ENCODE measurements at regions not wholly inside any gene's neighbourhood (a gene's known extent, or its start where the extent isn't known, plus 50 kb on each side); places are given as distances from the start of the nearest gene placed in this dataset.

DNA sequence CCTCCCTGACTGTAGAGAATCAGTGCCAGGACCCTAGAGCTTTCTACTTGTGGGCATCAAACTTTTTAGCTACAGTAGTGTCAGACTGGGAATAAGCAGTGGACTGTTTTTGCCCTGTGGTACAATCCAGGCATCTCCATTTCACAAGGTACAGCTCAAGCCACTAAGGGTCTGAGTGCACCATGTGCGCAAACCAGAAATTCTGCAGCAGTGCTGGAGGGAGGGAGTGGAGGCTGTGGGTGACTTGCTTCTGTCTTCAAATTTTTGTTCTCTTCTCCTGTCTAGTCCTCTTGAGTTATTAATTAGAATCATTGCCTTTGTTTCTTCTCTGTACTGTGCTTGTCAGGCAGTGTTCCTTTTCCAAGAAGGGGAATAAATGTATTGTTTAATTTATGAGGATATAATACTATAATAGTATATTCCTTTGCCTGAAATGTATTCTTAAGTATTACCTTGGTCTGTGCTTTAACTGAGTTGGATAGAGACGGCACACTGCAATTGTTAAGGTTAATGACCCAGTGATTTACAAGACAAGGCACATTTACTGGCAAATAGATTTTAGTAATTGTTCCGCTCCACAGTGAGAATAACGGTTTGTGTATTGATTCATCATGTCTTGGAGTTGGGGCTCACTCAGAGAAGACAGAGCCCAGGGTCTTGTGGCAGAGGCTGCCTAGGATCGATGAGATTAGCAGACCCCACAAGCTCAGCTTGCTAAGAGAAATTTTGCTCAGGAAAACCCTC lies 390.6 kb upstream of the CFAP20DC start:
- Histone ChIP-seq H3K9me3 (ENCODE audit: control insufficient read depth, insufficient read depth, low read length) (no peaks in the 10 kb centered on the region), H3K4me3 (ENCODE audit: low read length) (no peak overlapping the region), H3K4me1 (ENCODE audit: control insufficient read depth, insufficient read depth, low read length) (peaks cover 3% of the 10 kb centered on the region), H3K27me3 (ENCODE audit: control insufficient read depth, insufficient read depth, low read length) (no peaks in the 10 kb centered on the region), H3K36me3 (ENCODE audit: control insufficient read depth, insufficient read depth, low read length) (no peaks in the 10 kb centered on the region), H3K27ac (ENCODE audit: low read length) (no peak overlapping the region)
- 91% methylated on average over 5 of the region's 5 CpGs for WGBS (ENCODE audit: insufficient coverage)
- intact Hi-C loops (cut with micrococcal nuclease): no loop called here
- TF ChIP-seq, protein P1, sequence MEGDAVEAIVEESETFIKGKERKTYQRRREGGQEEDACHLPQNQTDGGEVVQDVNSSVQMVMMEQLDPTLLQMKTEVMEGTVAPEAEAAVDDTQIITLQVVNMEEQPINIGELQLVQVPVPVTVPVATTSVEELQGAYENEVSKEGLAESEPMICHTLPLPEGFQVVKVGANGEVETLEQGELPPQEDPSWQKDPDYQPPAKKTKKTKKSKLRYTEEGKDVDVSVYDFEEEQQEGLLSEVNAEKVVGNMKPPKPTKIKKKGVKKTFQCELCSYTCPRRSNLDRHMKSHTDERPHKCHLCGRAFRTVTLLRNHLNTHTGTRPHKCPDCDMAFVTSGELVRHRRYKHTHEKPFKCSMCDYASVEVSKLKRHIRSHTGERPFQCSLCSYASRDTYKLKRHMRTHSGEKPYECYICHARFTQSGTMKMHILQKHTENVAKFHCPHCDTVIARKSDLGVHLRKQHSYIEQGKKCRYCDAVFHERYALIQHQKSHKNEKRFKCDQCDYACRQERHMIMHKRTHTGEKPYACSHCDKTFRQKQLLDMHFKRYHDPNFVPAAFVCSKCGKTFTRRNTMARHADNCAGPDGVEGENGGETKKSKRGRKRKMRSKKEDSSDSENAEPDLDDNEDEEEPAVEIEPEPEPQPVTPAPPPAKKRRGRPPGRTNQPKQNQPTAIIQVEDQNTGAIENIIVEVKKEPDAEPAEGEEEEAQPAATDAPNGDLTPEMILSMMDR (IDR thresholded peaks at IDR 0.05): no peak
- Mint-ChIP-seq H3K27ac (no peak overlapping the region), H3K4me1 (peaks cover 17% of the 10 kb centered on the region in 2 donors), H3K27me3 (ENCODE audit: low read depth in 2 of 2) (peaks cover 0 to 2% of the 10 kb centered on the region in 2 donors), H3K4me3 (no peak overlapping the region), H3K36me3 (no peaks in the 10 kb centered on the region), H3K9me3 (no peaks in the 10 kb centered on the region)
- no peak for DNase-seq
- no peak for ATAC-seq

GRCh38 chr3:59438492-59438891 lies 388.7 kb upstream of the CFAP20DC start:
- TF ChIP-seq, protein P1 (IDR thresholded peaks at IDR 0.05): no peak
- WGBS (ENCODE audit: insufficient coverage): 97% methylated on average over 5 of the region's 5 CpGs

GRCh38 chr3:59436164-59436958 lies 386.5 kb upstream of the CFAP20DC start:
- Mint-ChIP-seq H3K4me1 (no peaks in the 10 kb centered on the region), H3K9me3 (peaks cover 0 to 3% of the 10 kb centered on the region in 2 donors), H3K4me3 (no peak overlapping the region), H3K27me3 (ENCODE audit: low read depth in 2 of 2) (peaks cover 0 to 3% of the 10 kb centered on the region in 2 donors), H3K27ac (no peak overlapping the region), H3K36me3 (peaks cover 9% of the 10 kb centered on the region)
- TF ChIP-seq, protein P1 (IDR thresholded peaks at IDR 0.05): no peak
- no peaks in the 10 kb centered on the region for H3K27me3 ChIP-seq (ENCODE audit: control insufficient read depth, insufficient read depth, low read length)
- no peaks in the 10 kb centered on the region for H3K9me3 ChIP-seq (ENCODE audit: control insufficient read depth, insufficient read depth, low read length)
- H3K4me3 ChIP-seq (ENCODE audit: low read length): no peak overlapping the region
- intact Hi-C loops (cut with micrococcal nuclease): no loop called here
- 73% methylated on average over 2 of the region's 2 CpGs for WGBS (ENCODE audit: insufficient coverage)
- H3K36me3 ChIP-seq (ENCODE audit: control insufficient read depth, insufficient read depth, low read length): no peaks in the 10 kb centered on the region
- no peak for ATAC-seq
- H3K27ac ChIP-seq (ENCODE audit: low read length): no peak overlapping the region
- H3K4me1 ChIP-seq (ENCODE audit: control insufficient read depth, insufficient read depth, low read length): no peaks in the 10 kb centered on the region
- peak in 1 of 2 donors; percentile 45 for DNase-seq

More at GRCh38 chr3:59438492-59438891, 388.7 kb upstream of the CFAP20DC start:
- DNase-seq: no peak
- Mint-ChIP-seq H3K4me3 (no peak overlapping the region), H3K27me3 (ENCODE audit: low read depth in 2 of 2) (peaks cover 0 to 5% of the 10 kb centered on the region in 2 donors), H3K36me3 (peaks cover 9% of the 10 kb centered on the region), H3K27ac (no peak overlapping the region), H3K9me3 (peaks cover 0 to 3% of the 10 kb centered on the region in 2 donors), H3K4me1 (no peaks in the 10 kb centered on the region)
- no peak for ATAC-seq
- intact Hi-C loops (cut with micrococcal nuclease): no loop called here
- H3K27ac ChIP-seq (ENCODE audit: low read length): no peak overlapping the region
- H3K27me3 ChIP-seq (ENCODE audit: control insufficient read depth, insufficient read depth, low read length): no peaks in the 10 kb centered on the region
- H3K9me3 ChIP-seq (ENCODE audit: control insufficient read depth, insufficient read depth, low read length): no peaks in the 10 kb centered on the region
- H3K4me1 ChIP-seq (ENCODE audit: control insufficient read depth, insufficient read depth, low read length): no peaks in the 10 kb centered on the region
- no peak overlapping the region for H3K4me3 ChIP-seq (ENCODE audit: low read length)
- H3K36me3 ChIP-seq (ENCODE audit: control insufficient read depth, insufficient read depth, low read length): no peaks in the 10 kb centered on the region
